ENCODE measurements at regions not wholly inside any gene's neighbourhood (a gene's known extent, or its start where the extent isn't known, plus 50 kb on each side); places are given as distances from the start of the nearest gene placed in this dataset.
"Not testable (repeated sequence)": the region's sequence is repeated elsewhere in the genome, so short reads cannot be mapped to it uniquely, and the experiment has no call there.

DNA sequence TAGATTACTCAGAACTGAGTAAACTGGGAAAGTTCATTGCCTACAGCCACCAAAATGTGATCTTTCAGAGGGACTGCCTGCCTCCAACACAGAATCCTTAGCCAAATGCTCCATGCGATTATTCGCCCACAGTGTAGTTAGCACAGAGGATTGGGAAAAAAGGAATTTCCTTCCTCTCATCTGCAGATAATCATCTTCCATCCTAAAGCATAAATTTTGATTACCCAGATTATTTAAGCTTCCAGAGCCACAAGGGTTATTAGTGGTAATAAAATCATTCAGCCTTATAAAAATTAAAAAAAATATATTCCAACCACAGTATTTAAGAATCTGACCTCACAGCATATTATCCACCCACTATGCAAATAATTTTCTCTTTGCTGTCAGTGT is 285.3 kb upstream of the GRAMD2B start:
- DNase-seq: no peak

GRCh38 chr5:126138281-126138931 is 284.8 kb upstream of the GRAMD2B start:
- DNase-seq: no peak

- DNase-seq: no peak
Measured at GRCh38 chr5:126139086-126139485, 284.1 kb upstream of the GRAMD2B start.

- DNase-seq: no peak
Measured at GRCh38 chr5:126139773-126140172, 283.4 kb upstream of the GRAMD2B start.

- no peak for DNase-seq
Measured at GRCh38 chr5:126143622-126144021, 279.6 kb upstream of the GRAMD2B start.

GRCh38 chr5:126150319-126150718 is 272.9 kb upstream of the GRAMD2B start:
- DNase-seq: not testable (repeated sequence)

DNA sequence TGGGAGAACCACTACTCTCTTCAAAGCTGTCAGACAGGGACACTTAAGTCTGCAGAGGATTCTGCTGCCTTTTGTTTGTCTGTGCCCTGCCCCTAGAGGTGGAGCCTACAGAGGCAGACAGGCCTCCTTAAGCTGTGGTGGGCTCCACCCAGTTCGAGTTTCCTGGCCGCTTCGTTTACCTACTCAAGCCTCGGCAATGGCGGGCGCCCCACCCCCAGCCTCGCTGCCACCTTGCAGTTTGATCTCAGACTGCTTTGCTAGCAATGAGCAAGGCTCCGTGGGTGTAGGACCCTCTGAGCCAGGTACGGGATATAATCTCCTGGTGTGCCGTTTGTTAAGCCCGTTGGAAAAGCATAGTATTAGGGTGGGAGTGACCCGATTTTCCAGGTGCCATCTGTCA is 267.9 kb upstream of the GRAMD2B start:
- not testable (repeated sequence) for DNase-seq

DNA sequence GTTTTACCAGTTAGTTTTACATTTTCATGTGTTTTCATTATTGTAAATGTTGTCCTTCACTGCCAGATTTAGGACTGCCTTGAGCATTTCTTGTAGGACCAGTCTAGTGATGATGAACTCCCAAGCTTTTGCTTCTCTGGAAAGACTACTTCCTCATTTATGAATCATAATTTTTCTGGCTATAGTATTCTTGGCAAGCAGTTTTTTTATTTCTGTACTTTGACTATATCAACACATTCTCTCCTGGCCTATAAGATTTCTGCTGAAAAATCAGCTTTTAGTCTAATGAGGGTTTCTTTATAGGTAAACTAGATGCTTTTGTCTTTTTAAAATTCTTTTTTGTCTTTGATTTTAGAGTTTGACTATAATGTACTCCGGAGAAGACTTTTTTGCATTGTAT is 256.8 kb upstream of the GRAMD2B start:
- no peak for DNase-seq

DNA sequence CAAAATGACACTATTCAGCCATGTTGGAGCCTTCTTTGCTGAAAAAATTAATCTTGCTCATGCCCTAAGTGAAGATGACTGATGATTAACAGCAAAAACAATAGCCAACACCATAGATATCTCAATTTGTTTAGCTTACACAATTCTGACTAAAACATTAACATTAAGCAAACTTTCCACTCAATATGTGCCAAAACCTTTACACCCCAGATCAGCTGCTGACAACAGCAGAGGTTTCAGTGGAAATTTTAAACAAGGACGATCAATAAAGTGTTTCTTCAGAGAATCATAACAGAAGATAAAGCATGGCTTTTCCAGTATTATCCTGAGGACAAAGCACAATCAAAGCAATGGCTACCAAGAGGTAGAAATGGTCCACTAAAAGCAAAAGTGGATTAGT is 254.4 kb upstream of the GRAMD2B start:
- no peak for DNase-seq

DNA sequence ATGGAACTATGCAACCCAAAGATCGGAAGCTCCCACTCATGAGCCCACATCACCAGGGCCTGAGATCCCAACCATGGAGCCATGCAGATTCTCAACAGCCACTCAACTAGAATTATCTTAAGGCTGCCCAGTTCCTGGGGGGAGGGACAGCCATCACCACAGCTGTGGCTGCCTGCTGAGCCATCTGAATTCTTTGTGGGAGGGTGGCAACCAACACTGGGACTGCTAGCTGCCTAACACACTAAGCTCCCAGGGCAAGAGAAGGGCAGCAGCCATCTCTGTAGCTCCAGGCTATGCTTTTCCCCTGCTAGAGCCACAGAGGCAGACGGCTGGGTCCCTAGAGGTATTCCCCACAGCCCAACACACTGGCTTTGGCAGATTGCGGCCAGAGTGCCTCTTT is 251.3 kb upstream of the GRAMD2B start:
- DNase-seq: no peak

DNA sequence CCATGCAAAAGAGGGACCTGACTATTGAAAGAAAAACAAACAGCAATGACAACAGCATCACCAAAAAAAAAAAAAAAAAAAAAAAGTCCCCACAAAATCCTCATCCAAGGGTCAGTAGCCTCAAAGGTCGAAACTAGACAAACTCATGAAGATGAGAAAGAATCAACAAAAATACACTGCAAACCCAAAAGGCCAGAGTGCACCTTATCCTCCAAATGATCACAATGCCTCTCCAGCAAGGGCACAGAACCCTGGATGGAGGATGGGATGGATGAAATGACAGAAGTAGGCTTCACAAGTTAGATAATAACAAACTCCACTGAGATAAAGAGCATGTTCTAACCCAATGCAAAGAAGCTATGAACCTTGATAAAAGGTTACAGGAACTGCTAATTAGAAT is 250.4 kb upstream of the GRAMD2B start:
- no peak for DNase-seq

GRCh38 chr5:126178521-126178920 is 244.7 kb upstream of the GRAMD2B start:
- DNase-seq: no peak

DNA sequence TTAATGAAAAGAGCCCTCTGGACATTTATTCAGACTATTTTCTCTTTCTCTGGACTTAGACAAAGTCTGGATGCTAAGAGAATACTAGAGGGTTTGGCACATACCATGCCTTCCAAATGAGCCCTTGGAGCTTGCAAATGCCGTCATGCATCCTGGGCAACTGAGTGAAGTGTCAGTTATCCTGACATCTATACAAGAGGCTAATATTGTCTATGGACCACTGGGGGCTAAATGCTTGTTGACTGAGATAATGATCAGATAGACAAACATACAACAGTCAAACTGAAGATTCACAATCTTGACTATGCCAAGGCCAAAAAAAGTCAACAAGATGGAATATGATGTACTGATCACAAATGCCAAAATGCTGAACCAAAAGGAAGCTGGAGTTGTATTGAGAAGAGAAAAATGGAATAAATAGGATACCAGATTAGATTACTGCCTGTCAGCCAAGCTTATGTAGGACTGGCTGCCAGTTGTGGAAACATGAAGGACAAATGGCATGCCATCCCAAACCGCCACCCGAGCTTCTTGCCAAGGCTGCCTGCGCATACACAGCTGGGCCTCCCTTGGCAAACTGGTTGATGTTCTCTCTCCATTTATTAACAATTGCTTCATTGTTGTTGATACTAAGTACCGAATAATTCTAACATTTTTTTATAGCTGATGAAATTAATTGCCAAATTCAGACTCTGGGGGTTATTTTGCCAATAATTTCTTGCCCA is 240.1 kb upstream of the GRAMD2B start:
- no peak for DNase-seq

DNA sequence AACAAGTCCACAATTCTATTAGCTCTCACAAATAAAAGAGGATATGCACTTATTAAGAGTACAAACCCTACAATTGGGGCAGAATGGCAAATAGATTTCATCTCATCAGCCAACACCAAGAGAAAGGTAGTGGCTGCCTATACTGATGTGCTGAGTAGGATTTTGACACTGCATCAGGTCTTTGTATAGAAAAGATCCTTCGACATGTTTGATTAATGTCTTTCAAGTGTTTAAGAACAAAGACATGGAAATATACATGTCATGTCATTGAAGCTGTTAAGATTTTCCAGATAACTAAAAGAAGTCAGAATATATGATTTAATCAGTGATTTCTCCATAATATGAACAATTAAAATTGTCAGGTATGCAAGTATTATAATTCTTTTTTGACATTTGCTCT is 238.7 kb upstream of the GRAMD2B start:
- no peak for DNase-seq

- no peak for DNase-seq
Measured at GRCh38 chr5:126186210-126186609, 237.0 kb upstream of the GRAMD2B start.

DNA sequence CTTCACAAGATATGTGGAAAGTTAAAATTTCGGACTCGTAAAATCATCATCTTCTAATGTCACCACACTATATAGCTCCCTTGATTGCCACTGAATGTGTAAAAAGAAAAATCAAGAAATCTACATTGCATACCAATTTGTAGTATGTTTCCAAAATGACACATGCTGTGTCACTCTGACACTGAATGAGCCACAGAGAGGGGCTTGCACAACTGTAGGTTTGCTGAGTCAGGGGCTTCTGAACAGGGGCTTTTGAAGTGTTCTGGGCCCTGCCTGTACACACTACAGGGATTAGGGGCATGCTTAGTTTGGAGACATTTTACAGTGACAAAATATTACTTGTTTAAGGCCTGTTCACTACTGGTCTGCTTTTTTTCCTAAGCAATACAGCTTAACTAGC is 234.4 kb upstream of the GRAMD2B start:
- DNase-seq: no peak

- DNase-seq: no peak
Measured at GRCh38 chr5:126189231-126189630, 234.0 kb upstream of the GRAMD2B start.

- no peak for DNase-seq
Measured at GRCh38 chr5:126189862-126190261, 233.3 kb upstream of the GRAMD2B start.

GRCh38 chr5:126192226-126192625 is 231.0 kb upstream of the GRAMD2B start:
- no peak for DNase-seq

DNA sequence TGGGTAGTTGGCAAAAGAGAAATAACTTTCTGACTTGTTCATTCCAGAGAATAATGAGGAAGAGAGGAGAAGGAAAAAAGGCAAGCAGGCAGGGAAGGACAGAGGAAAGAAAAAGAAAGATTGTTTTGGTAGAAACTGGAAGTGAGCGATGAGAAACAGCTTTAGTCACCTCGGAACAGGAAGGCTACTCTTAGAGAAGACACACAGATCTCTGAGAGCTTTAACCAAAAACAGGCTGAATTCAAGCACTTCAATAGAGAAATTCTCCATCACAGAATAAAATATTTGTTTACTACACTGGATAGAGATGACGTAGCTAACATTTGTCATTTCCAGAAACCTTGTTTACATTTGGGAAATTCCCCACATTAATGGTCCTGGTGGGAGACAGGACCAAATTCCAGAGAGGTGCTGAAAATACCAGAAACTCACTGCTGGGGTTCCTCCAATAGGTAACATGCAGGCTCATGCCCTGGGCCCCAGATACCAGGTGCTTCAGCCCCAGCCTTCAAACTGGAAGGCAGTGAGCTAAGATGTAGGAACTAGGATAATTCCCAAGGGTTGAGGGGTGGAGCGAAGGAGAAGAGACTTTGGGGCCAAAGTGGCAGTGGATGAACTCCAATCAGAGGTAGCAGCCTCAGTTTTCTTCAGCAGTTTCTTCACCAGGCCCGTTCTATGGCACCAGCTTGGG is 227.7 kb upstream of the GRAMD2B start:
- no peak for DNase-seq

DNA sequence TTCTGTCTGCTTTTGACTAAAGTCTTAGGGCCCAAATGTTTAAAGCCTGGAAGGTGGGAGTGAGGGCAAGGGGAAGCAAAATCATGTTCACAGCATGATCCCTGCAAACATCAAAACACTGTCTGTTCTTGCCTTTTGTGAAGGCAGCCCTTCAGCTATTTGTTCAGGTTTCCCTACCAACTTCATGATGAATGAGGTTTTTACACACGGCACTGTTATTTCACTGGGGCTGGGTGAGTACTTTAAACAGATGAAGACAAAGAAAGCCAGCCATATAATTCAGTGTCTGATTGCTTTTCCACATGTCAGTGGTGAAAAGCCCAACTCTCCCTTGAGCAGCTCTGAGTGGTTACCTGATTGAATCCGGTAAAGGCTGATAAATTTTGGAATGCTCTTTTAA is 224.7 kb upstream of the GRAMD2B start:
- DNase-seq: no peak

GRCh38 chr5:126199467-126199866 is 223.7 kb upstream of the GRAMD2B start:
- no peak for DNase-seq

GRCh38 chr5:126208691-126209090 is 214.5 kb upstream of the GRAMD2B start:
- no peak for DNase-seq

GRCh38 chr5:126210955-126211354 is 212.3 kb upstream of the GRAMD2B start:
- DNase-seq: no peak

Data from effector CD4-positive, alpha-beta T cell (primary cell).